GM10266 (cell line): ENCODE measurements at regions not wholly inside any gene's neighbourhood (a gene's known extent, or its start where the extent isn't known, plus 50 kb on each side); places are given as distances from the start of the nearest gene placed in this dataset.
"Not testable (repeated sequence)": the region's sequence is repeated elsewhere in the genome, so short reads cannot be mapped to it uniquely, and the experiment has no call there.

Source experiments
- DNase-seq: peaks from one replicate; pipeline ENCODE4 v3.0.0; 2012; ENCODE audit errors: extremely low spot score
- TF ChIP-seq, protein P1 (sequence below): IDR thresholded peaks from 2 replicates; pipeline ENCODE4 v1.5.1; 2012; ENCODE audit warnings: mild to moderate bottlenecking, low read depth; ENCODE audit not compliant: control insufficient read depth, insufficient read depth; ENCODE audit errors: missing control alignments

DNA sequence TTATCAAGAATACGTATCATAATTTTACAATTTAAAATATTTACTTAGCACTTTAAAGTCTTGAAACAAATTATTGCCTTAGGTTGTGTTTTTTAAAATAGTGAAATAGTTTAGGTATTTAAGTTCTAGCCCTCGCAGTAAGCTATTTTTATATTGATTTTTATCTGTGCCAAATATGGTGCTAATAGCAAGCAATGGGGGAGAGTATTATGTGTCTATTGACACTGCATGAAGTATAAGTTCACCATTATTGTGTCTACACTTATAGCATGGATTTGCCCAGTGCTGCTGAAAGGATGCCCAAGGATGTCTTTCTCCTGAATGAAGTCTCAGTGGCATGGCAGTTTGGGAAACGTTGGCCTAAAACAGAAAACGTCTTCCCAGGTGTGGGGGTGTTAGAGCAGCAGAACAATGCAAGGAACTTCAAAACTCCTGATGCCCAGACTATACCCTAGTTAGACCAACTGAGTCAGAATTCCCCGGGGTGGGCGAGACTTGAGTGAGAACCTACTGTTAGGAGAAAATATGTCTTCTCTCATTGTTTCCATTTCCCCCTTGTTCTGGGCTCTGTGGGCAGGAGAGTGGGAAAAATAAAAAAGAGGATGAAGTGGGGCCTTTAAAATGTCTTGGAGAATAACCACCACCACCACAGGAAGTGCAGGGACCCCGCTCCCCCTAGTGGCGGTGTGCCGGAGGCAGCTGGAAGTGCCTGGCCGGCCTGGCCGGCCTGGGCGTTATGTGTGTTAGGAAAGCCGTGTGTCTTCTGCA, 104.2 kb upstream of the SLC7A14 start:
- DNase-seq = peak; percentile 72
- TF ChIP-seq, protein P1, sequence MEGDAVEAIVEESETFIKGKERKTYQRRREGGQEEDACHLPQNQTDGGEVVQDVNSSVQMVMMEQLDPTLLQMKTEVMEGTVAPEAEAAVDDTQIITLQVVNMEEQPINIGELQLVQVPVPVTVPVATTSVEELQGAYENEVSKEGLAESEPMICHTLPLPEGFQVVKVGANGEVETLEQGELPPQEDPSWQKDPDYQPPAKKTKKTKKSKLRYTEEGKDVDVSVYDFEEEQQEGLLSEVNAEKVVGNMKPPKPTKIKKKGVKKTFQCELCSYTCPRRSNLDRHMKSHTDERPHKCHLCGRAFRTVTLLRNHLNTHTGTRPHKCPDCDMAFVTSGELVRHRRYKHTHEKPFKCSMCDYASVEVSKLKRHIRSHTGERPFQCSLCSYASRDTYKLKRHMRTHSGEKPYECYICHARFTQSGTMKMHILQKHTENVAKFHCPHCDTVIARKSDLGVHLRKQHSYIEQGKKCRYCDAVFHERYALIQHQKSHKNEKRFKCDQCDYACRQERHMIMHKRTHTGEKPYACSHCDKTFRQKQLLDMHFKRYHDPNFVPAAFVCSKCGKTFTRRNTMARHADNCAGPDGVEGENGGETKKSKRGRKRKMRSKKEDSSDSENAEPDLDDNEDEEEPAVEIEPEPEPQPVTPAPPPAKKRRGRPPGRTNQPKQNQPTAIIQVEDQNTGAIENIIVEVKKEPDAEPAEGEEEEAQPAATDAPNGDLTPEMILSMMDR = peak; percentile 88

DNA sequence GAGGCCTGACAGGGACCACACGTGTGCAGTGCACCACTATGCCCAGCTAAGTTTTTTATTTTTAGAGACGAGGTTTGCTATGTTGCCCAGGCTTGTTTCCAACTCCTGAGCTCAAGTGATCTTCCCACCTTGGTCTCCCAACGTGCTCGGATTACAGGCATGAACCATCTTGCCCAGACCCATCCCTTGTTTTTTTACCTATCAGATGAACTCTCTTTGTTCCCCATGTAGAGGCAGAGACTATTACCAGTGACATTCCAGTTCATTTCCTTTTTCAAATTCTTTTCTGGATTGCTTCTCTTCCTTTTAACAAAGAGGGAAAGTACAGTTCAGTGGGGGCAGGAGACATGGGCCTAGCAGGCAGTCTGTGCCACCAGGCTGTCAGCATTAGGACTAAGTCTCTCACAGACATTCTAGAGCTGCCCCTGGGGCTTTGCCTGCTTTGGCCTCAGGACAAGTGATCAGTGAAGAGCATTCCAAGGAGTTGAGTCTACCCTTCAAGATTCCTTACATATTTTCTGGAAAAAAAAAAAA, 103.5 kb upstream of the SLC7A14 start:
- DNase-seq = no peak
- TF ChIP-seq, protein P1 = no peak

DNA sequence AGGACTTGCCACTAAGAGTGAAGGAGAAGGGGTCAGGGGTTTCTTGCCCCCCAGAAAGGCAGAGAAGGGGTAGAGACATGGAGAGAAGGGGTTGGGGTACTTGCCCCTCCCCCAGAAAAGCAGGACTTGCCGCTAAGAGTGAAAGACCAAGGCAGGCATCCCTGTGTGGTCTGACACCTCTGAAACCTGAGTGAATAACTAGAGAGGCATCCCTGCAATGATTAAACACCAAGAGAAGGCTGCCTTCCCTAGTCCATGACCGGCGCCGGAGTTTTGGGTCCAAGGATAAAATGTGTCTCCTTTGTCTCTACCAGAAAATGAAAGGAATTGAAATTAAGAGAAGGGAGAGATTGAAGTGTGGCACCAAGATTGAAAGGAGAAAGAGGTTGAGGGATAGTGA, 102.3 kb upstream of the SLC7A14 start:
- not testable (repeated sequence) for DNase-seq

DNA sequence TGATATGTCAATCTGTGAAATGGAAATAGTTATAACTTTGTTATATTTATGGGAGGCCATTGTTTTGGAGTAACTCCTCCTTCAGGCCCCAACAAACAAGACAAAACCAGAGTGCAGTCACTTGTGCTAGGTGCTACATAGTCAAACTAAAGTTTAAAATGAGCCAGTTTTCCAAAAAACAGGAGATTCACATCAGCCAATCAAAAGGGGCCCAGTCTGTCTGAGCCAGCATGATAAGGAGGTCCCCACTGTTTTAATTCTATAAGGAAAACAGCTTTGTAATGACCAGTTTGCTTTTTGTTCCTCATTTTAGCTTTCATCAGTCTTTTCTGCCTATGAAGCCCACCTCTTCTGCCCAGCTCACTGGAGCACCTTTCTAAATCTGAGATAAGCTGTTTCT, 94.7 kb upstream of the SLC7A14 start:
- TF ChIP-seq, protein P1 = no peak
- no peak for DNase-seq

DNA sequence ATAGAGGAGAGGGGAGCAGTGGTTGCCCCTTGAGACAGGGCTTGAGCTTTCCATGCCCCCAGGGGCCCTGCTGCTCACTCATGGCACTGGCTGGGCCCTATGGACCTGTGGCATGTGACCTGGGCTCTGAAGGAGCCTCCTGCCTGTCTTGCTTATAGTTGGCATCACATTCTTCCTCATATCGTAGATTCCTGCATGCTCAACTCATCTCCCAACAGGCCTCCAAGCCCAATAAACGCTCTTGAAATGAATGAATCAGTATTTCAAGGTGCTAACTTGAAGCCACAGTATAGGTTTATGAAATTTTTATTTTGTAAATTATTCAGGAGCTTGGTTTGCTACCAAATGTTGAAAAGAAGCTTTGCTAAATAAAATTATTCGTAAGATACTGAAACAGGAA, 93.3 kb upstream of the SLC7A14 start:
- TF ChIP-seq, protein P1 = no peak
- no peak for DNase-seq

DNA sequence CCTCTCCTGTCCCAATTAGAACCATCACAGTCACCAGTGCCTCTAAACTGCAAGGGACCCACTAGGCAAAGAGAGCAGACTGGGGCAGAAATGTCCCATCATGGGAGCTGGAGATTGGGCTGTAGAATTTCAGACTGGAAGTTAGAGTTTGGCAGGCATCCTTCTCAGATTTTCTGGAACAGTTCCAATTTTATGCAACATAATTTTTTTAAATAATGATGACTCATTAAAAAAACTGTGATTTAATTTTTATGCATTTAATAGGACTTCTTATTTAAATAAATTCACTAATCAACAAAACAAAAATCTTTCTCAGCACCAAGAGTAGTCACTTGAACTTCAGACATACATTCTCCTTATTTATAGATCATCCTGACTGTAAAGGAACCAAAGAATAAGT, 84.6 kb upstream of the SLC7A14 start:
- no peak for DNase-seq
- TF ChIP-seq, protein P1 = no peak

DNA sequence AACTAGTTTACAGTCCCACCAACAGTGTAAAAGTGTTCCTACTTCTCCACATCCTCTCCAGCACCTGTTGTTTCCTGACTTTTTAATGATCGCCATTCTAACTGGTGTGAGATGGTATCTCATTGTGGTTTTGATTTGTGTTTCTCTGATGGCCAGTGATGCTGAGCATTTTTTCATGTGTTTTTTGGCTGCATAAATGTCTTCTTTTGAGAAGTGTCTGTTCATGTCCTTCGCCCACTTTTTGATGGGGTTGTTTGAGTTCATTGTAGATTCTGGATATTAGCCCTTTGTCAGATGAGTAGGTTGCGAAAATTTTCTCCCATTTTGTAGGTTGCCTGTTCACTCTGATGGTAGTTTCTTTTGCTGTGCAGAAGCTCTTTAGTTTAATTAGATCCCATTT, 77.1 kb upstream of the SLC7A14 start:
- not testable (repeated sequence) for DNase-seq

DNA sequence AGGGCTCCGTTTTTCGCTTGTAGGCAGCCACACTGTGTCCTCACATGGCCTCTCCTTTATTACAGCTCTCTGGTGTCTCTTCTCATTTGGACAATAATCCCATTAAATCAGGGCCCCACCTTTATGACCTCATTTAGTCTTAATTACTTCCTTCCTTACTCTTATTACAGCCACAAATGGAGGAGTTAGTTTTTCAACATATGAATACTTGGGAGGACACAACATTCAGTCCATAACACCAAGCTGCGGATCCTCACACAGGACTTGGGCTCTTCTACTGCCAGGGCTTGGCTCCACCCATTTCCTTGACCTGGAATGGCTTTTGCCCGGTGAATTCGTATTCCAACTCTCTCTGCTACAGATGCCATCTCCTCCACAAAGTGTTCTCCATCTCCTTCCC, 74.3 kb upstream of the SLC7A14 start:
- TF ChIP-seq, protein P1 = no peak
- no peak for DNase-seq
